Breast epithelium (tissue), 3 donors: ENCODE measurements at regions not wholly inside any gene's neighbourhood (a gene's known extent, or its start where the extent isn't known, plus 50 kb on each side); places are given as distances from the start of the nearest gene placed in this dataset.

Source experiments
- CTCF ChIP-seq, 3 donors: fragments of 450-650 bp; IDR thresholded peaks; one replicate each; pipeline ENCODE4 v1.5.1; 2016 to 2017; ENCODE audit warnings: antibody characterized with exemption in 3 of 3, mild to moderate bottlenecking in 3 of 3, moderate library complexity in 3 of 3
- POLR2A ChIP-seq: fragments of 450-650 bp; IDR thresholded peaks from one replicate; pipeline ENCODE4 v1.6.1; 2016; ENCODE audit warnings: antibody characterized with exemption, mild to moderate bottlenecking, moderate library complexity
- POLR2AphosphoS5 ChIP-seq, 3 donors: sonication (generic); formaldehyde crosslinking; IDR thresholded peaks; one replicate each; pipeline ENCODE4 v1.6.1; 2017; ENCODE audit warnings: antibody characterized with exemption in 3 of 3

- no peak for TF ChIP-seq CTCF (IDR thresholded peaks at IDR 0.05)
- no peak for TF ChIP-seq POLR2A
- no peak for TF ChIP-seq POLR2AphosphoS5 (IDR thresholded peaks at IDR 0.05)
Measured at GRCh38 chr7:22624781-22625180, 102.2 kb upstream of the IL6 start.
